ENCODE measurements at regions not wholly inside any gene's neighbourhood (a gene's known extent, or its start where the extent isn't known, plus 50 kb on each side); places are given as distances from the start of the nearest gene placed in this dataset.

DNA sequence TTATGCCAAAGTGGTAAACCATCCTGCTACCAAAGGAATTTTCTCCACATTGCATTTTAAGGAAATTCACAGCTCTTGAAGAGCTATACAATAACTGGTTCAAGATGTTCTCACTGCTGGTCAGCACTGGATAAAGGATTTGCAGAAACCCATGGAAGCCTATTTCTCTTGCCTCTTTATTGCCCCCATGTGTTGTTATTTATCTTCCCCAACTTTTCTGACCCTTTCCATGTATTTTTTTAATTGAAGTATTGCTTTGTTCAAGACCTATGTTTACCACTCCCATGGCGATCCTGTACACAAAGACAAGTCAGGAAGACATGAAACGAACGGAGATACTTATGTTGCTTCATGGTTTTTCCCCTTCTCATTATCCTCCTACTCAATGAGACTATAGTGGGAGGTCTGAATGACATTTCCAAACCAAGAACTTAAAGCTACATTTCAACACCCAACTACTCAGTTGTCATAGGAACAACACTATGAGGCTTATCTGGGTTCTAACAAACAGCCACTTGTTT lies 566.4 kb upstream of the DIPK2B start:
- TF ChIP-seq, protein P1, sequence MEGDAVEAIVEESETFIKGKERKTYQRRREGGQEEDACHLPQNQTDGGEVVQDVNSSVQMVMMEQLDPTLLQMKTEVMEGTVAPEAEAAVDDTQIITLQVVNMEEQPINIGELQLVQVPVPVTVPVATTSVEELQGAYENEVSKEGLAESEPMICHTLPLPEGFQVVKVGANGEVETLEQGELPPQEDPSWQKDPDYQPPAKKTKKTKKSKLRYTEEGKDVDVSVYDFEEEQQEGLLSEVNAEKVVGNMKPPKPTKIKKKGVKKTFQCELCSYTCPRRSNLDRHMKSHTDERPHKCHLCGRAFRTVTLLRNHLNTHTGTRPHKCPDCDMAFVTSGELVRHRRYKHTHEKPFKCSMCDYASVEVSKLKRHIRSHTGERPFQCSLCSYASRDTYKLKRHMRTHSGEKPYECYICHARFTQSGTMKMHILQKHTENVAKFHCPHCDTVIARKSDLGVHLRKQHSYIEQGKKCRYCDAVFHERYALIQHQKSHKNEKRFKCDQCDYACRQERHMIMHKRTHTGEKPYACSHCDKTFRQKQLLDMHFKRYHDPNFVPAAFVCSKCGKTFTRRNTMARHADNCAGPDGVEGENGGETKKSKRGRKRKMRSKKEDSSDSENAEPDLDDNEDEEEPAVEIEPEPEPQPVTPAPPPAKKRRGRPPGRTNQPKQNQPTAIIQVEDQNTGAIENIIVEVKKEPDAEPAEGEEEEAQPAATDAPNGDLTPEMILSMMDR (IDR thresholded peaks at IDR 0.05; ENCODE audit: insufficient read depth, low read length, poor library complexity, severe bottlenecking), result no peak
- H3K4me3 ChIP-seq (ENCODE audit: low read depth, low read length), result peak overlapping the region; percentile 52
- no peak for DNase-seq (ENCODE audit: low read depth)
- H3K27me3 ChIP-seq (ENCODE audit: control insufficient read depth, insufficient read depth, low read length), result no peaks in the 10 kb centered on the region
- H3K36me3 ChIP-seq (ENCODE audit: control insufficient read depth, insufficient read depth, low read length), result no peaks in the 10 kb centered on the region

- Histone ChIP-seq H3K36me3 (ENCODE audit: control insufficient read depth, insufficient read depth, low read length) (no peaks in the 10 kb centered on the region), H3K27me3 (ENCODE audit: control insufficient read depth, insufficient read depth, low read length) (no peaks in the 10 kb centered on the region), H3K4me3 (ENCODE audit: low read depth, low read length) (peak overlapping the region; percentile 52)
- TF ChIP-seq, protein P1 (IDR thresholded peaks at IDR 0.05; ENCODE audit: insufficient read depth, low read length, poor library complexity, severe bottlenecking), result no peak
- DNase-seq (ENCODE audit: low read depth), result no peak
These were observed 565.1 kb upstream of the DIPK2B start for GRCh38 chrX:45765767-45766166.

- TF ChIP-seq, protein P1 (IDR thresholded peaks at IDR 0.05; ENCODE audit: insufficient read depth, low read length, poor library complexity, severe bottlenecking), result no peak
- Histone ChIP-seq H3K4me3 (ENCODE audit: low read depth, low read length) (peak overlapping the region; percentile 20), H3K36me3 (ENCODE audit: control insufficient read depth, insufficient read depth, low read length) (no peaks in the 10 kb centered on the region), H3K27me3 (ENCODE audit: control insufficient read depth, insufficient read depth, low read length) (no peaks in the 10 kb centered on the region)
- no peak for DNase-seq (ENCODE audit: low read depth)
These were observed 564.6 kb upstream of the DIPK2B start for GRCh38 chrX:45765281-45765680.

DNA sequence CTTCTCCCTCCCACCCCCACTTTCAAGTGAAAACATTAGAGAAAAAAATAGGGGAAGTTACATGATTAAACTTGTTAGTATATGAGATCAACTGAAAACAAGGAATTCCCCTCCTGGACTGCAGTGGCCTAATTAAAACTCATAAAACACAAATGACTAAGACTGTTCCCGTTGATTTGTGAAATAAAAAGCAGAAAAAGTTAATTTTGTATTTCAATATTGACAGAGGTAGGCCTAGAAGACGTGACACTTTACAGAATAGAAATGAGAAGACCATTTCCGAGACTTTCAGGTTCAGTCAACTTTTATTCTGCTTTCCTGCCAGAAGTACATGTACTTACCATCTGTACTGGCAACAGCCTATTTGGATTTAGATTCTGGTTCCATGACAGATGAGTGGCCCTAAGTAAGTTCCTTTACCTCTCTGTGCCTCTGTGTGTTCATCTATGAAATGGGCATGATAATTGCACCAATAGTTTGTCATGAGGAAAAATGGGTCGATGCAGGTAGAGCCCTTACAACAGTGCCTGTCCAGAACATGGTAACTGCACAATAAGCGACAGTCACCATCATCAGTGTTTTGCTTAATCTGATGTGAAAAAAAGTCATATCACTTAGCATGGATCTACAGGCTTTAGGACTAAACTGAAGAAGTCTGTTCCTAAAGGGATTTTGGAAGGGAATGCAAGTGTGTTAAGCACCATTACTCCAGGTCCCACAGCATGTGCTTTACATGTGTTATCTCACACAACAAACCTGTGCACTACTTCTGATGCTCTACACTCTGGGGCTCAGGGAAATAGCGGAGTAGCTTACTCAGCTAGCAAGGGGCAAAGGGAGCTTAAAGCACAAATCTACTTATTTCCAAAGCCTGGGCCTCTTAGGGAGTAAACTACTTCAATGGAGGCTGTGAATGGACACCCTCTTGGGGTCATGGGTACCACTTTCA lies 562.3 kb upstream of the DIPK2B start:
- H3K4me3 ChIP-seq (ENCODE audit: low read depth, low read length), result no peak overlapping the region
- DNase-seq (ENCODE audit: low read depth), result no peak
- TF ChIP-seq, protein P1 (IDR thresholded peaks at IDR 0.05; ENCODE audit: insufficient read depth, low read length, poor library complexity, severe bottlenecking), result no peak
- H3K27me3 ChIP-seq (ENCODE audit: control insufficient read depth, insufficient read depth, low read length), result no peaks in the 10 kb centered on the region
- no peaks in the 10 kb centered on the region for H3K36me3 ChIP-seq (ENCODE audit: control insufficient read depth, insufficient read depth, low read length)

DNA sequence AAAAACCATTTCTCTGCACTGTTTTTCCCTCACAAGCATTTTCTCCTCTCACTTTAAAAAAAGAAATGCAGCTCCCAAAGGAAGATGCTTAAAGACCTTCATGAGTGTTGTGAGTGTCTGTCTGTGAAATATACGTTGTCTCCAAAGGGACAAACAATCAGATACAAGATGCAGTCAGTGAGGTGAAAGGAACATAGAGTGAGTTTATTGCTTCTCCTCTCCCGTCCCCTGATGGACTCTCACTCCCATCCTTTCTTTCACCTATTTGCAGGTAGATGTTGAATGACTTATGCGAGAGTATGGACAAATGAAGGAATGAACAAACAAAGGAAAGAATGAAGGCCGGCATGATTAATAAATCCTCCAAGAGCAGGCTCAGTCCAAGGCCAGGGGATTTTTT lies 561.2 kb upstream of the DIPK2B start:
- H3K27me3 ChIP-seq (ENCODE audit: control insufficient read depth, insufficient read depth, low read length), result no peaks in the 10 kb centered on the region
- no peaks in the 10 kb centered on the region for H3K36me3 ChIP-seq (ENCODE audit: control insufficient read depth, insufficient read depth, low read length)
- no peak overlapping the region for H3K4me3 ChIP-seq (ENCODE audit: low read depth, low read length)
- no peak for DNase-seq (ENCODE audit: low read depth)
- TF ChIP-seq, protein P1 (IDR thresholded peaks at IDR 0.05; ENCODE audit: insufficient read depth, low read length, poor library complexity, severe bottlenecking), result no peak

Measured in kidney epithelial cell (primary cell).